K562 (cell line): ENCODE measurements at regions not wholly inside any gene's neighbourhood (a gene's known extent, or its start where the extent isn't known, plus 50 kb on each side); places are given as distances from the start of the nearest gene placed in this dataset.

Experiments
- ATAC-seq: fragments of 200-7000 bp; cut with Tn5 transposase; 3 replicates; pipeline ENCODE4 v1.9.1; 2020; ENCODE audit warnings: moderate library complexity
- BruUV-seq: library from RNA; stranded (reverse); fragments of 400-500 nt; replicated peaks from 2 replicates; lab custom pipeline; 2021; lab: Mats Ljungman, UMichigan
- CTCF ChIA-PET: fragments of 300-600 bp; formaldehyde crosslinking; extraction: SDS; loops from one replicate; lab custom pipeline; 2021; ENCODE audit warnings: low intra/inter-chr PET ratio; lab: Yijun Ruan, JAX
- POLR2A ChIA-PET: fragments of 300-600, 350-650 bp; sonication (Branson Sonifier 250); formaldehyde crosslinking; extraction: SDS; loops from one replicate; lab custom pipeline; 2021; ENCODE audit warnings: antibody characterized with exemption, inconsistent platforms; lab: Yijun Ruan, JAX
- DNase-seq, 4 experiments: peaks; one replicate each; pipeline versions ENCODE4 v3.0.0 to v3.0.0-alpha.2; 2011 to 2018; ENCODE audit warnings: low spot score in 3 of 4, mixed read lengths in 3 of 4; ENCODE audit errors: extremely low read depth in 1 of 4
- FAIRE-seq: peaks from 2 replicates; lab custom pipeline; 2011; peaks lifted over from hg19 to GRCh38; lab: Jason Lieb, UNC
- H2AFZ ChIP-seq: 2 replicates; pipeline ENCODE4 v1.6.0; 2011; ENCODE audit warnings: low read depth, low read length, control low read depth, inconsistent platforms
- H3K27ac ChIP-seq: fragments of 200-600 bp; 3 replicates; pipeline ENCODE4 v1.8.0; 2011; ENCODE audit warnings: low read depth, mild to moderate bottlenecking, control low read depth, inconsistent platforms, low read length, moderate library complexity, mixed read lengths; ENCODE audit errors: extremely low read depth
- H3K27me3 ChIP-seq, 2 experiments: fragments of 300-600 bp in 1 of 2; 2 replicates in 1 of 2; 3 replicates in 1 of 2; pipeline versions ENCODE4 v1.6.0 to v1.8.0; 2011; ENCODE audit warnings: inconsistent platforms in 2 of 2, low read length in 2 of 2, mild to moderate bottlenecking in 1 of 2, mixed read lengths in 1 of 2, moderate library complexity in 1 of 2; ENCODE audit not compliant: control insufficient read depth in 2 of 2, insufficient read depth in 2 of 2
- H3K36me3 ChIP-seq: fragments of 300-600 bp; 3 replicates; pipeline ENCODE4 v1.8.0; 2011; ENCODE audit warnings: mild to moderate bottlenecking, low read length, inconsistent platforms; ENCODE audit not compliant: control insufficient read depth, insufficient read depth
- H3K4me1 ChIP-seq, 2 experiments: fragments of 200-600 bp in 1 of 2; replicated peaks in 1 of 2; 2 replicates in 1 of 2; 3 replicates in 1 of 2; pipeline versions ENCODE4 v1.5.1 to v1.8.0; 2011; ENCODE audit warnings: inconsistent platforms in 2 of 2, low read length in 2 of 2, mild to moderate bottlenecking in 1 of 2, mixed read lengths in 1 of 2, moderate library complexity in 1 of 2; ENCODE audit not compliant: control insufficient read depth in 2 of 2, insufficient read depth in 2 of 2
- H3K4me2 ChIP-seq: 2 replicates; pipeline ENCODE4 v1.6.1; 2011; ENCODE audit warnings: low read length, control low read depth, inconsistent platforms, mixed read lengths; ENCODE audit not compliant: insufficient read depth
- H3K4me3 ChIP-seq: fragments of 200-600 bp; sonication (generic), shearing (Covaris generic); 2 replicates; pipeline ENCODE4 v1.5.1; 2016; ENCODE audit warnings: control low read depth, inconsistent platforms
- H3K79me2 ChIP-seq: fragments of 200-600 bp; 3 replicates; pipeline ENCODE4 v1.8.0; 2011; ENCODE audit warnings: low read length, inconsistent platforms; ENCODE audit not compliant: control insufficient read depth, insufficient read depth
- H3K9ac ChIP-seq, 2 experiments: 2 replicates each; pipeline versions ENCODE4 v1.6.0 to v1.6.1; 2011; ENCODE audit warnings: low read depth in 2 of 2, low read length in 2 of 2, control low read depth in 1 of 2, inconsistent platforms in 1 of 2, mild to moderate bottlenecking in 1 of 2, mixed read lengths in 1 of 2; ENCODE audit not compliant: insufficient read depth in 1 of 2
- H3K9me1 ChIP-seq: one replicate; pipeline ENCODE4 v1.6.0; 2011; ENCODE audit warnings: inconsistent platforms, mild to moderate bottlenecking, low read length, moderate library complexity; ENCODE audit not compliant: control insufficient read depth, insufficient read depth
- H3K9me3 ChIP-seq: replicated peaks from 2 replicates; pipeline ENCODE4 v1.5.1; 2011; ENCODE audit warnings: low read depth, low read length, inconsistent platforms; ENCODE audit not compliant: control insufficient read depth, insufficient read depth
- H4K20me1 ChIP-seq: replicated peaks from 2 replicates; pipeline ENCODE4 v1.6.1; 2011; ENCODE audit warnings: low read length, inconsistent platforms, mixed read lengths; ENCODE audit not compliant: control insufficient read depth, insufficient read depth
- BMI1 ChIP-seq: fragments of 150-350 bp; IDR thresholded peaks from 2 replicates; pipeline ENCODE4 v1.6.1; 2014; ENCODE audit warnings: low read length
- CSDE1 ChIP-seq, 2 experiments: fragments of 450-650 bp; IDR thresholded peaks; 2 replicates each; pipeline ENCODE4 v1.6.1; 2016; ENCODE audit warnings: mild to moderate bottlenecking in 1 of 2
- ESRRB ChIP-seq: fragments of 250-450 bp; sonication (Bioruptor Pico); IDR thresholded peaks from 2 replicates; pipeline ENCODE4 v1.5.0; 2020; ENCODE audit warnings: mild to moderate bottlenecking, moderate library complexity, borderline replicate concordance
- IRF1 ChIP-seq: sonication (generic); formaldehyde crosslinking; IDR thresholded peaks from 2 replicates; pipeline ENCODE4 v1.8.0; 2022; ENCODE audit warnings: missing genetic modification reagents, mild to moderate bottlenecking, borderline replicate concordance
- ZNF184 ChIP-seq: sonication (generic); formaldehyde crosslinking; IDR thresholded peaks from 2 replicates; pipeline ENCODE4 v1.5.0; 2020; ENCODE audit warnings: missing genetic modification reagents
- ZNF431 ChIP-seq: sonication (generic); formaldehyde crosslinking; IDR thresholded peaks from 2 replicates; pipeline ENCODE4 v1.8.0; 2022; ENCODE audit warnings: mild to moderate bottlenecking, missing genetic modification reagents
- WGBS: fragments of 100-300 bp; shearing (Covaris generic); methylation state at CpG from one replicate; pipeline ENCODE4 v1.1.6; 2016; ENCODE audit warnings: low coverage, mixed read lengths; ENCODE audit not compliant: insufficient coverage; ENCODE audit errors: missing lambda C conversion rate; 5-methylcytosine and 5-hydroxymethylcytosine counted together
- in situ Hi-C: fragments of 300-500 bp; cut with MboI; formaldehyde crosslinking; loops from 4 replicates; pipeline ENCODE4 v1.15.0; 2018; ENCODE audit warnings: inconsistent platforms, mixed read lengths
- intact Hi-C: fragments of 100-400 bp; cut with micrococcal nuclease; formaldehyde crosslinking; loops from 2 replicates; pipeline ENCODE4 v1.14.2; 2022
- TF ChIP-seq, protein P1 (sequence below): sonication (generic); formaldehyde crosslinking; IDR thresholded peaks from 2 replicates; pipeline ENCODE4 v1.8.0; 2022; ENCODE audit warnings: missing genetic modification reagents, mild to moderate bottlenecking, borderline replicate concordance
- TF ChIP-seq, protein P2 (sequence below), 2 experiments: fragments of 450-650 bp; formaldehyde crosslinking in 1 of 2; IDR thresholded peaks; 2 replicates each; pipeline versions ENCODE4 v1.4.0 to v1.6.1; 2014 to 2020; ENCODE audit warnings: mild to moderate bottlenecking in 2 of 2, borderline replicate concordance in 1 of 2, low read depth in 1 of 2

DNA sequence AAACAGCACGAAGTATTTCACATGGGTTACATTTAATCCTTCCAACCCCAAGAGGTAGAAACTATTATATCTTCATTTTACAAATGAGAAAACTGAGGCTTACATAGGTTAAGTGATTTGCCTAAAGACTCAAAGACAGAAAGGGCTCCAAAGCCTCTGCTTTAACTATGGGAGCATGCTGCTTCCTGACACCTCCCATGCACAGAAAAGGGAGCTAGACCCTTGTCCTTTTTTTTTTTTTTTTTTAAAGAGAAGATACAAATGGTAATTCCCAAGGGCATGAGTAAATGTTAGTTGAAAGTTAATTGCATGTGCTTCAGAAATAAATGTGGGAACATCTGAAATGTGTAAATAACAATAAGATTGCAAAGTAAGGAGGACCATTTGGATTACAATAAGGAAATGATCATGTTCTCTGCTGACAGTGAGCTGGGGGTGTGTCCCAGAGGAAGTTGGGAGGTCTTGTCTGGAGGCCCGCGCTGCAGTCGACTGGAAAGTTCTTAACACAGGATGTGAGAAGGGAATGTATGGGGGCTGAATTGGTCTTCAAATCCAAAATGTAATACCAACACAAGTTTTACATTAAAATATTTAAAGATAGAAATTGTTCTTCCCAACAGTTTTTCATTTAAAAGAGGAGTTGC is 500.3 kb downstream of the KLF12 start:
- 0% methylated on average over 3 of the region's 4 CpGs for WGBS
- no peak overlapping the region for H3K9ac ChIP-seq
- no peak for DNase-seq
- in situ Hi-C loops (no loop called here), intact Hi-C loops (no loop called here)
- TF ChIP-seq ZNF184 (CRISPR knock-in tag), result no peak
- TF ChIP-seq ZNF431 (CRISPR knock-in tag), result no peak
- TF ChIP-seq, protein P1, sequence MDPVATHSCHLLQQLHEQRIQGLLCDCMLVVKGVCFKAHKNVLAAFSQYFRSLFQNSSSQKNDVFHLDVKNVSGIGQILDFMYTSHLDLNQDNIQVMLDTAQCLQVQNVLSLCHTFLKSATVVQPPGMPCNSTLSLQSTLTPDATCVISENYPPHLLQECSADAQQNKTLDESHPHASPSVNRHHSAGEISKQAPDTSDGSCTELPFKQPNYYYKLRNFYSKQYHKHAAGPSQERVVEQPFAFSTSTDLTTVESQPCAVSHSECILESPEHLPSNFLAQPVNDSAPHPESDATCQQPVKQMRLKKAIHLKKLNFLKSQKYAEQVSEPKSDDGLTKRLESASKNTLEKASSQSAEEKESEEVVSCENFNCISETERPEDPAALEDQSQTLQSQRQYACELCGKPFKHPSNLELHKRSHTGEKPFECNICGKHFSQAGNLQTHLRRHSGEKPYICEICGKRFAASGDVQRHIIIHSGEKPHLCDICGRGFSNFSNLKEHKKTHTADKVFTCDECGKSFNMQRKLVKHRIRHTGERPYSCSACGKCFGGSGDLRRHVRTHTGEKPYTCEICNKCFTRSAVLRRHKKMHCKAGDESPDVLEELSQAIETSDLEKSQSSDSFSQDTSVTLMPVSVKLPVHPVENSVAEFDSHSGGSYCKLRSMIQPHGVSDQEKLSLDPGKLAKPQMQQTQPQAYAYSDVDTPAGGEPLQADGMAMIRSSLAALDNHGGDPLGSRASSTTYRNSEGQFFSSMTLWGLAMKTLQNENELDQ, result no peak
- no peak for TF ChIP-seq BMI1
- no peak for TF ChIP-seq CSDE1 (IDR thresholded peaks at IDR 0.05)
- TF ChIP-seq, protein P2, sequence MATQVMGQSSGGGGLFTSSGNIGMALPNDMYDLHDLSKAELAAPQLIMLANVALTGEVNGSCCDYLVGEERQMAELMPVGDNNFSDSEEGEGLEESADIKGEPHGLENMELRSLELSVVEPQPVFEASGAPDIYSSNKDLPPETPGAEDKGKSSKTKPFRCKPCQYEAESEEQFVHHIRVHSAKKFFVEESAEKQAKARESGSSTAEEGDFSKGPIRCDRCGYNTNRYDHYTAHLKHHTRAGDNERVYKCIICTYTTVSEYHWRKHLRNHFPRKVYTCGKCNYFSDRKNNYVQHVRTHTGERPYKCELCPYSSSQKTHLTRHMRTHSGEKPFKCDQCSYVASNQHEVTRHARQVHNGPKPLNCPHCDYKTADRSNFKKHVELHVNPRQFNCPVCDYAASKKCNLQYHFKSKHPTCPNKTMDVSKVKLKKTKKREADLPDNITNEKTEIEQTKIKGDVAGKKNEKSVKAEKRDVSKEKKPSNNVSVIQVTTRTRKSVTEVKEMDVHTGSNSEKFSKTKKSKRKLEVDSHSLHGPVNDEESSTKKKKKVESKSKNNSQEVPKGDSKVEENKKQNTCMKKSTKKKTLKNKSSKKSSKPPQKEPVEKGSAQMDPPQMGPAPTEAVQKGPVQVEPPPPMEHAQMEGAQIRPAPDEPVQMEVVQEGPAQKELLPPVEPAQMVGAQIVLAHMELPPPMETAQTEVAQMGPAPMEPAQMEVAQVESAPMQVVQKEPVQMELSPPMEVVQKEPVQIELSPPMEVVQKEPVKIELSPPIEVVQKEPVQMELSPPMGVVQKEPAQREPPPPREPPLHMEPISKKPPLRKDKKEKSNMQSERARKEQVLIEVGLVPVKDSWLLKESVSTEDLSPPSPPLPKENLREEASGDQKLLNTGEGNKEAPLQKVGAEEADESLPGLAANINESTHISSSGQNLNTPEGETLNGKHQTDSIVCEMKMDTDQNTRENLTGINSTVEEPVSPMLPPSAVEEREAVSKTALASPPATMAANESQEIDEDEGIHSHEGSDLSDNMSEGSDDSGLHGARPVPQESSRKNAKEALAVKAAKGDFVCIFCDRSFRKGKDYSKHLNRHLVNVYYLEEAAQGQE (IDR thresholded peaks at IDR 0.05; ENCODE audit: borderline replicate concordance), result no peak
- TF ChIP-seq, protein P2 (CRISPR knock-in tag; IDR thresholded peaks at IDR 0.05; ENCODE audit: low read depth), result no peak
- TF ChIP-seq ESRRB (CRISPR knock-in tag), result no peak
- TF ChIP-seq IRF1 (CRISPR knock-in tag), result no peak
- no peak overlapping the region for H3K27ac ChIP-seq
- ChIA-PET CTCF (no interaction called here), POLR2A (no interaction called here)
- H3K27me3 ChIP-seq, result no peaks in the 10 kb centered on the region
- H3K9me3 ChIP-seq, result no peaks in the 10 kb centered on the region
- no peaks in the 10 kb centered on the region for H3K4me1 ChIP-seq
- no peaks in the 10 kb centered on the region for H3K79me2 ChIP-seq
- FAIRE-seq, result no peak
- no peak overlapping the region for H3K4me3 ChIP-seq
- H3K36me3 ChIP-seq, result no peaks in the 10 kb centered on the region
- H3K4me2 ChIP-seq, result no peak overlapping the region
- no peaks in the 10 kb centered on the region for H3K9me1 ChIP-seq
- H4K20me1 ChIP-seq, result no peaks in the 10 kb centered on the region
- ATAC-seq, result no peak
- BruUV-seq, result no TSS peak
- no peak overlapping the region for H2AFZ ChIP-seq
